Suprapubic skin (tissue), 3 donors: ENCODE measurements at regions not wholly inside any gene's neighbourhood (a gene's known extent, or its start where the extent isn't known, plus 50 kb on each side); places are given as distances from the start of the nearest gene placed in this dataset.

ENCODE experiments used
- CTCF ChIP-seq, 2 donors: fragments of 200-600 bp in 1 of 2; fragments of 450-650 bp in 1 of 2; sonication (generic) in 1 of 2; IDR thresholded peaks; one replicate each; pipeline ENCODE4 v1.5.1; 2016 to 2019; ENCODE audit warnings: antibody characterized with exemption in 2 of 2, mild to moderate bottlenecking in 1 of 2, moderate library complexity in 1 of 2
- EP300 ChIP-seq: sonication (generic); formaldehyde crosslinking; IDR thresholded peaks from one replicate; pipeline ENCODE4 v1.6.1; 2017; ENCODE audit warnings: antibody characterized with exemption
- POLR2A ChIP-seq, 2 donors: fragments of 450-650 bp; IDR thresholded peaks; one replicate each; pipeline ENCODE4 v1.6.1; 2017; ENCODE audit warnings: antibody characterized with exemption in 2 of 2, mild to moderate bottlenecking in 2 of 2, moderate library complexity in 2 of 2

- no peak for TF ChIP-seq CTCF (IDR thresholded peaks at IDR 0.05)
- no peak for TF ChIP-seq POLR2A (IDR thresholded peaks at IDR 0.05)
- TF ChIP-seq EP300, result no peak
These were observed 614.3 kb upstream of the ARRDC4 start for GRCh38 chr15:97346221-97346620.
